Peyer's patch (tissue), 4 donors: ENCODE measurements at regions not wholly inside any gene's neighbourhood (a gene's known extent, or its start where the extent isn't known, plus 50 kb on each side); places are given as distances from the start of the nearest gene placed in this dataset.

Experiments used
- POLR2A ChIP-seq, 2 donors: fragments of 450-650 bp; IDR thresholded peaks; one replicate each; pipeline ENCODE4 v1.5.1; 2017; ENCODE audit warnings: antibody characterized with exemption in 2 of 2, mild to moderate bottlenecking in 2 of 2, moderate library complexity in 2 of 2
- TF ChIP-seq, protein P1 (sequence below), 6 experiments: fragments of 450-650 bp in 4 of 6; fragments of 200-600 bp in 2 of 6; sonication (generic) in 1 of 6; IDR thresholded peaks; one replicate each; pipeline ENCODE4 v1.5.1; 2017 to 2019; ENCODE audit warnings: antibody characterized with exemption in 6 of 6, mild to moderate bottlenecking in 3 of 6, moderate library complexity in 1 of 6

DNA sequence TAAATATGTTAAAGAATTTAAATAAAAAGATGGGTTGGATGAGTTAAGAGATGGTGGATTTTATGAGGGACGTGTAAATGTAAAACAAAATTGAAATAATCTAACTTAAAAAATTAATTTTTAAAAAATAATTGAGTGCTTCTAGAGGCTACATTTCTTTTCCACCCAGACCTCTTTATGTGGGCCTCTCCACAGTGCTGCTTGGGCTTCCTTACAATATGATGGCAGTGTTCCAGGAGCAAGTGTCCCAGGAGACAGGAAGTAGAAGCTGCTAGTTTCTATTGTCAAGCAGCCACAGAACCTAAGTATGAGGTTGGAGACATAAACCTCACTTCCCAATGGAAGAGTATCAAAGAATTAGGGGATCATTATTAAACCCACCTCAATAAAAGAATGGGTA is 205.7 kb upstream of the CPHXL start:
- TF ChIP-seq, protein P1, sequence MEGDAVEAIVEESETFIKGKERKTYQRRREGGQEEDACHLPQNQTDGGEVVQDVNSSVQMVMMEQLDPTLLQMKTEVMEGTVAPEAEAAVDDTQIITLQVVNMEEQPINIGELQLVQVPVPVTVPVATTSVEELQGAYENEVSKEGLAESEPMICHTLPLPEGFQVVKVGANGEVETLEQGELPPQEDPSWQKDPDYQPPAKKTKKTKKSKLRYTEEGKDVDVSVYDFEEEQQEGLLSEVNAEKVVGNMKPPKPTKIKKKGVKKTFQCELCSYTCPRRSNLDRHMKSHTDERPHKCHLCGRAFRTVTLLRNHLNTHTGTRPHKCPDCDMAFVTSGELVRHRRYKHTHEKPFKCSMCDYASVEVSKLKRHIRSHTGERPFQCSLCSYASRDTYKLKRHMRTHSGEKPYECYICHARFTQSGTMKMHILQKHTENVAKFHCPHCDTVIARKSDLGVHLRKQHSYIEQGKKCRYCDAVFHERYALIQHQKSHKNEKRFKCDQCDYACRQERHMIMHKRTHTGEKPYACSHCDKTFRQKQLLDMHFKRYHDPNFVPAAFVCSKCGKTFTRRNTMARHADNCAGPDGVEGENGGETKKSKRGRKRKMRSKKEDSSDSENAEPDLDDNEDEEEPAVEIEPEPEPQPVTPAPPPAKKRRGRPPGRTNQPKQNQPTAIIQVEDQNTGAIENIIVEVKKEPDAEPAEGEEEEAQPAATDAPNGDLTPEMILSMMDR (IDR thresholded peaks at IDR 0.05) = no peak
- no peak for TF ChIP-seq POLR2A (IDR thresholded peaks at IDR 0.05)
